D721Med (cell line): ENCODE measurements at regions not wholly inside any gene's neighbourhood (a gene's known extent, or its start where the extent isn't known, plus 50 kb on each side); places are given as distances from the start of the nearest gene placed in this dataset.
"Not testable (repeated sequence)": the region's sequence is repeated elsewhere in the genome, so short reads cannot be mapped to it uniquely, and the experiment has no call there.

Source experiments
- DNase-seq: peaks from one replicate; pipeline ENCODE4 v3.0.0; 2011; ENCODE audit warnings: low spot score; ENCODE audit not compliant: insufficient read length
- FAIRE-seq: peaks from 2 replicates; lab custom pipeline; 2011; peaks lifted over from hg19 to GRCh38; lab: Jason Lieb, UNC
- TF ChIP-seq, protein P1 (sequence below): IDR thresholded peaks from 2 replicates; pipeline ENCODE4 v1.5.1; 2012; ENCODE audit warnings: mild to moderate bottlenecking, control low read depth; ENCODE audit not compliant: insufficient read depth; ENCODE audit errors: missing control alignments

DNA sequence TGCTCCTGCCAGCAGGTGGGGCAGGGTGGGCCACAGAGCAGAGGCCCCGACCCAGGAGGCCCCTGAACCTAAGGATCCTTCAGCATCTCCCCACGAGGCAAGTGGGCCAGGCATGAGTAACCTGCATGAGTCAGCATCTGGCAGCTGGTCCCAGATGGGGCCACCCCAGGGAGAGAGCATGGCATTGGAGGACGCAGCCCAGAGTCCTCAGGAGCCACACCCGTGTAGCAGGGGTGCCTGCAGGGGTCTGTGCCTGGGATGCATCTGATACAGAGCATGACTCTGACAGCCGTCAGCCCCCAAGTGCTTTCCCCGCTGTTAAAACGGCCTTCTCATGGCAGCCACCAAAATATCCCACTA lies 185.6 kb upstream of the SALL3 start:
- FAIRE-seq (no peak), DNase-seq (no peak)
- TF ChIP-seq, protein P1, sequence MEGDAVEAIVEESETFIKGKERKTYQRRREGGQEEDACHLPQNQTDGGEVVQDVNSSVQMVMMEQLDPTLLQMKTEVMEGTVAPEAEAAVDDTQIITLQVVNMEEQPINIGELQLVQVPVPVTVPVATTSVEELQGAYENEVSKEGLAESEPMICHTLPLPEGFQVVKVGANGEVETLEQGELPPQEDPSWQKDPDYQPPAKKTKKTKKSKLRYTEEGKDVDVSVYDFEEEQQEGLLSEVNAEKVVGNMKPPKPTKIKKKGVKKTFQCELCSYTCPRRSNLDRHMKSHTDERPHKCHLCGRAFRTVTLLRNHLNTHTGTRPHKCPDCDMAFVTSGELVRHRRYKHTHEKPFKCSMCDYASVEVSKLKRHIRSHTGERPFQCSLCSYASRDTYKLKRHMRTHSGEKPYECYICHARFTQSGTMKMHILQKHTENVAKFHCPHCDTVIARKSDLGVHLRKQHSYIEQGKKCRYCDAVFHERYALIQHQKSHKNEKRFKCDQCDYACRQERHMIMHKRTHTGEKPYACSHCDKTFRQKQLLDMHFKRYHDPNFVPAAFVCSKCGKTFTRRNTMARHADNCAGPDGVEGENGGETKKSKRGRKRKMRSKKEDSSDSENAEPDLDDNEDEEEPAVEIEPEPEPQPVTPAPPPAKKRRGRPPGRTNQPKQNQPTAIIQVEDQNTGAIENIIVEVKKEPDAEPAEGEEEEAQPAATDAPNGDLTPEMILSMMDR = no peak

DNA sequence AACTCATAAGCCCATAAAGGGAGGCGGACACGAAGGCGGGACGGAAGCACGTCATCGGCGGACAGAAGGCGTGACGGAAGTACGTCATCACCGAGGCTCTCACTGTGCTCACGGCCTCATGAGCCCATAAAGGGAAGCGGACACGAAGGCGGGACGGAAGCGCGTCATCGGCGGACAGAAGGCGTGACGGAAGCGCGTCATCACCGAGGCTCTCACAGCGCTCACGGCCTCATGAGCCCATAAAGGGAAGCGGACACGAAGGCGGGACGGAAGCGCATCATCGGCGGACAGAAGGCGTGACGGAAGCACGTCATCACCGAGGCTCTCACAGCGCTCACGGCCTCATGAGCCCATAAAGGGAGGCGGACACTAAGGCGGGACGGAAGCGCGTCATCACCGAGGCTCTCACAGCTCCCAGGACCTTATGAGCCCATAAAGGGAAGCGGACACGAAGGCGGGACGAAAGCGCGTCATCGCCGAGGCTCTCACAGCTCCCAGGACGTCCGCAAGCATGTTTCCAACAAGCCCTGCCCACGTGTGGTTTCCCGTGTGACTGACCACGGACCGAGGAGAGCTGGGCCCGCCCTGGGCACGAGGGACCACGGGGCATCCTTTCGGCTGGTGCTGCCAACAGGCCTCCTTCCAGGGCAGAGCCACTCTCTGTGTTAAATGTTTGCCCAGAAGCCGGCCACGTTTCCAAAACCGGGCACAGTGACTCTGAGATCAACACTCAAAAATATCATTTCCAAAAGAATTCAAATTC lies 182.7 kb upstream of the SALL3 start:
- no peak for DNase-seq
- TF ChIP-seq, protein P1 = no peak
- no peak for FAIRE-seq

DNA sequence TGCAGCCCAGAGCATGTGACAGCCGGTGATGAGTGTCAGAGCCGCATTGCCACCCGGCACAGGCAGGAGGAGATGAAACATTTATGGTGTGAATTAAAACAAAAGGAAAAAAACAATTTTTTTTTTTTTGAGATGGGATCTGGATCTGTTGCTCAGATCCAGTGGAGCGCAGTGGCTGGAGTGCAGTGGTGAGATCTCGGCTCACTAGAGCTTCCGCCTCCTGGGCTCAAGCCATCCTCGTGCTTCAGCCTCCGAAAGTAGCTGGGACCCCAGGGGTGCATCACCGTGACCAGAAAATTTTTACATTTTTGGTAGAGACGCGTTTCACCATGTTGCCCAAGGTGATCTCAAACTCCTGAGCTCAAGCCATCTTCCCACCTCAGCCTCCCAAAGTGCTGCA lies 182.1 kb upstream of the SALL3 start:
- FAIRE-seq (no peak), DNase-seq (no peak)
- TF ChIP-seq, protein P1 = no peak

DNA sequence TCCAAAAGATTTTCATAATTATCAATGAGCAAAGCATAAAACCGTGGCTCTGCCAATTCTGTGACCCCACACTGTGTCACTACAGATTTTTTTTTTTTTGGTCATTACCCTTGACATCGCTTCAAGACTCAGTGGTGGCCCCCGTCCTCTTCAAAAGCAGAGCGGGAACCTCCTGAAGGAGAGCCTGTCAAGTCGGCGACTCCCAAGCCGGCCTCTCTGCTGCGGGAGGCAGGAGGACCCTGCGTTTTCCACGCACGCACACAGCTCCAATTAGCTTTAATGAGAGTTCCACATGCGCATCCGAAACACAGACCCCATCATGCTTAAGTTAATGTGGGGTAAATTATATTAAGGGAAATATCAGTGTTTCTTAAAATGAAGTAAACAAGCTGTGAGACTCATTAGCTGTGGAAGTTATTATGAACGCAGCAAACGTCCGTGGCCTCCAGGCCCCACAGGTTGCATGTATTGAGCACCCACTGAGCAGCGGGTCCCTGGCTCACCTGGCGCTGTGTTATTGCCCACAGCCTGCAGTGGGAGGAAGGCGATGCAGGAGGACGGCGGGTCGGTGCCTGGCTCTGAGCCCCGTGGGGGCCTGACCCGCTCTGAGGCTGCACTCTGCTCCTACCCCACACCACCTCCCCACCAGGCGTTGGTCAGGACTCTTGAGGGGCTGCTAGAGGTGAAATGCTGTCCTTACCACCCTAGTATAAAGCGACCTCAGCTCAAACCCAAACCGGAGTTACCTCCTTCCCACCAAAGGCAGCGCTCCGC lies 181.0 kb upstream of the SALL3 start:
- FAIRE-seq (no peak), DNase-seq (no peak)
- TF ChIP-seq, protein P1 = no peak

DNA sequence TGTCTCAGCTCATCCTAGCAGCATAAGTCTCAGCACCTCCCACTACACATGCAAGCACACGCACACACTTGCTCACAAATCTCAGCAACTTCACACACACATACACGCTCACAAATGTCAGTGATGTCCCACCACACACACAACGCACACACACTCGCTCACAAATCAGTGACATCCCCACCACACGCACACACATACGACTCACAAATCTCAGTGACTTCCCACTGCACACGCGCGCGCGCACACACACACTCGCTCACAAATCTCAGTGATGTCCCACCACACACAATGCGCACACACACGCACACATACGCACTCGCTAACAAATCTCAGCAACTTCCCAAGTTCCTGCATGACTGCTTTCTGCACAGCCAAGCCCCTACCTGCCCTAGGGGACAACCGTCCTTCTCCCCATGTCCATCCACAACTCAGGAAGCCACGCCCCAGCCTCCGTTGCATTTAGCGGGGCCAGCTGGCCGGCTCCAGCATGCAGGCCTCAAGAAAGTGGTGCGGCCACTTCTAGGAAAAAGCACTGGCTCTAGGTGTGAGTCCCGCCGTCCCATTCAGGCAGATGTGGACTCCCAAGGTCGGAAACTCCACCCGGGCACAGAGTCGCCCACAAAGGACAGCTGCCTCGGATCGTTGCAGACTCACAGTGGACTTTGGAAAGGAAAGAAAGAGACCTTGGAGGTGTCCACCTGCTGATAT lies 180.1 kb upstream of the SALL3 start:
- TF ChIP-seq, protein P1 = no peak
- FAIRE-seq = no peak
- no peak for DNase-seq

DNA sequence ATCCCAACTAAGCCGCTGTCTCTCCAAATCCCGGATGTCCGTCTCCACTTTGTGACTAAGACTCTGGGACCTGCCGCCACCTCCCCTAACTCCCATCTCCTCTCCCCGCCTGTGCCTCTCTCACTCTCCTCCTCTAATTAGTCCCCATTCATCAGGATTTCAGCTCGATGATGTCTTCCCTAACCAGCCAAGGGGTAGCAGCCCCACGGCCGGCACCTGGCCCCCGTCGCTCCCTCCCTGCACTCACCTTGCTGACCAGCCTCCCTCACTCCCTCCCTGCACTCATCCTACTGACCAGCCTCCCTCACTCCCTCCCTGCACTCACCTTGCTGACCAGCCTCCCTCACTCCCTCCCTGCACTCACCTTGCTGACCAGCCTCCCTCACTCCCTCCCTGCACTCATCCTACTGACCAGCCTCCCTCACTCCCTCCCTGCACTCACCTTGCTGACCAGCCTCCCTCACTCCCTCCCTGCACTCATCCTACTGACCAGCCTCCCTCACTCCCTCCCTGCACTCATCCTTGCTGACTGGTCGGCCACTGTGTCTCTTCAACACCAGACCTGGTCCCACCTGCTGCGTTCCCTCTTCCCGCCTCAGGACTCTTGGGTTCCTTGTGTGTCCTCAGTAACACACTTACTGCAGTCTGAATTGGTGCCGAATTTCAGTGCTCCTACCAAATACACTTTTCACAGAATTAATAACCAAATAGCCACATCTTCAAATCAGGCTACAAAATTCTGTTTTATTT lies 179.3 kb upstream of the SALL3 start:
- not testable (repeated sequence) for DNase-seq, FAIRE-seq

DNA sequence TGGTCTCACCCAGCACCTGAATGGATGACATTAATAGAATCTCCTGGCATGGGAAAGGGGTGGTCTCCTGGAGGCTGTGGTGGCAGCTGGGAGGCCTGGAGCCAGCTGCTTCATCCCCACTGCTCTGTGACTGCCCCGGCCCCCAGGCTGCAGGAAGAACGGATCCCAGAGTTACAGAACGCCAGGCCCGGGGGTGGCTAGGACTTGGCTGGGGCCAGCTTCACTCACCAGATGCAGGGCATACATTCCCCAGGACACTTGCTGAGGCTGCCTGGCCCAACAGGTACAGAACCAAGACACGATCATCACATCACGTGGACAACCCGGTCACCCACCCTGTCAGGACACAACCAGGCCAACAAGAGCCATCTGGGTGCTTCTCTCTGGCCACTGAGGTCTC lies 178.6 kb upstream of the SALL3 start:
- TF ChIP-seq, protein P1 = no peak
- DNase-seq = no peak

More for the DNA sequence above, 178.6 kb upstream of the SALL3 start:
- FAIRE-seq = no peak
